AG08395 (cell line): ENCODE measurements at regions not wholly inside any gene's neighbourhood (a gene's known extent, or its start where the extent isn't known, plus 50 kb on each side); places are given as distances from the start of the nearest gene placed in this dataset.
"Not testable (repeated sequence)": the region's sequence is repeated elsewhere in the genome, so short reads cannot be mapped to it uniquely, and the experiment has no call there.

Experiments used
- DNase-seq: peaks from one replicate; pipeline ENCODE4 v3.0.0; 2012; ENCODE audit warnings: mixed read lengths, low spot score

GRCh38 chr5:172548981-172549687, 91.9 kb upstream of the NEURL1B start:
- DNase-seq: no peak

- no peak for DNase-seq
These were observed 92.7 kb upstream of the NEURL1B start for GRCh38 chr5:172548311-172548731.

DNA sequence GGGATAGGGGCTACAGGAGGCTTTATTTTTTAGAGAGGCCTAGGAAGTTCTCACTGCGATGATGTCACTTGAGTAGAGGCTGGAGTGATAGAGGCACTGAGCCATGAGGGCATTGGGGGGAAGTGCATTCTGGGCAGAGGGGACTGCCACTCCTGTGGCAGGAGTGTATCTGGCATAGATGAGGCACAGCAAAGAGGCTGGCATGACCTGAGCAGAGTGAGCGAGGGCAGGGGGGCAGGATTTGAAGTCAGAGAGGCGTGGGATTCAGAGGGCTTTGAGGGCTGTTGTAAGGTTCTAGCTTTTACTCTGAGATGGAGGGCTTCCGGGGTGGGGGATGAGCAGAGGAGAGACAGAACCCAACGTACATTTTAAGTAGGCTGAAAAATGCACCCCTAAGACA, 91.9 kb upstream of the SH3PXD2B start:
- DNase-seq: no peak

GRCh38 chr5:172545291-172545801, 91.0 kb upstream of the SH3PXD2B start:
- no peak for DNase-seq

- DNase-seq: no peak
These were observed 90.2 kb upstream of the SH3PXD2B start for GRCh38 chr5:172544371-172545095.

- DNase-seq: no peak
These were observed 89.4 kb upstream of the SH3PXD2B start for GRCh38 chr5:172543484-172544298.

- no peak for DNase-seq
These were observed 88.4 kb upstream of the SH3PXD2B start for GRCh38 chr5:172542651-172543131.

DNA sequence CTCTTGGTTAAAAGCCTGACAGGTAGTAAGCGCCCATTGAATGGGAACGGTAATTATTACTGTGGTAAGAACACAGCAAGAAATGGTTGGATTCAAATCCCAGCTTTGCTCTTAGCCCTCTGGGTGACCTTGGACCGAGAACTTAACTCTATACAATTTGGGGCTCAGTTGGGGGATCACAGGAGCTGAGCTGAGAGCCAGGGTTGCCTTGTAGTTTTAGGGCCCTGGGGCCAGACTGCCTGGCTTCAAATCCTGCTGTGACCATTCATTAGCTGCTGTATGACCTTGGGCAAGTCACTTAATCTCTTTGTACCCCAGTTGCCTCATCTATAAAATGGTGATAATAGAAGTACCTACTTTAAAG, 87.4 kb upstream of the SH3PXD2B start:
- no peak for DNase-seq

GRCh38 chr5:172541099-172541772, 86.9 kb upstream of the SH3PXD2B start:
- DNase-seq: no peak

- no peak for DNase-seq
These were observed 86.0 kb upstream of the SH3PXD2B start for GRCh38 chr5:172540099-172540870.

DNA sequence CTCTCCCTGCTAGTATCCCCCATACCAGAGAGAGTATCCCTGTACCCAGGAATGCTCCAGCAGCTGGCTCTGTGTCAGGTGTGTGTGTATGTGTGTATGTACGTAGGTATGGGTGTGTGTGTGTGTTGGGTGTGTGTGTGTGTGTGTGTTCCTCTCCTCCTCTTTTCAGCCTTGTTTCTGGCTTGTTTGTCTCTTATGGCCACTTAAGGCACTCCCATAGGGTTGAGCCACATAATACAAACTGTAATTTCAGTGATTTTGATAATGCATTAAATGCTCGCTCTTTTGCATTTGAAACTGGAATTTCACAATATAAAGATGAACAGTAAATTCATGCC, 80.8 kb upstream of the SH3PXD2B start:
- no peak for DNase-seq

DNA sequence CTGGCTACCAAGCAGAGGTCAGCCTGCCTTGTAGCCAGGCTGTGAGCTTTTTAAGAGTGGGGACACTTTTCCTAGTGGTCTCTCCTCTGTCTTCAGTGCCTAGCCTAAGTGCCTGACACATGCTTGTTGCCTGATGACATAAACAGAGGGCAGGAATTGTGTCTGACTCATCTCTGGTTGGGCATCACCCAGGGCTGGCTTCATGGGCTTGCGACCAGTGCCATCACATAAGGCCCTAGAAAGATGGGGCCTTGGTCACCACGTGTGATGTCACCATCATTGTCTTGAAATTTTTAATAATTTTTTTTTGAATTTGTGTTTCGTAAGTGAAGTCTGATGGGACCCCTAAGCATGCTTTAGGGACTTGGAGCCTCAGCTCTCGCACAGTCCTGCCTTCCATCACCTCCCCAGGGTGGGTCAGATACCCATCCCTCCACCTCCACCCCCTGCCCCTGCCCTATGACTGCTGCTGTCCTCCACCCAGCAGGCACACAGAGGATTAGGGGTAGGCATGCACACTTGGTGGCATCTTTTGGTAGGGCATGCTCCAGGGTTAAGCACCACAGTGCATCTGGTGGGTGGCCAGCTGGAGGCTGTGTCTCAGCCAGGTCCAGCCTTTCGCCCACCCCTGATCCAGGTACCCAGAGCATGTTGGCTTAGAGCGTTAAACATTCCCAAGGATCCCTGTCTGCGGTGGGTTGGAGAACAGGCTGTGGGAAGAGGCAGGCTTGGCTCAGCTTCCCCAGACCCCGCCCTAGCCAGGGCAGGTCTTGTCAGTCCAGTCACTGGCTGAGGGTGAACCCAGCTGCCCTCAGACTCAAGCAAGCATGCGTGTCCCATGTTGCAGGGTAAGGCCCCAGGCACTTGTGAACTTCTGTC, 80.1 kb upstream of the SH3PXD2B start:
- peak; percentile 27 for DNase-seq

GRCh38 chr5:172533399-172534228, 79.3 kb upstream of the SH3PXD2B start:
- DNase-seq: no peak

DNA sequence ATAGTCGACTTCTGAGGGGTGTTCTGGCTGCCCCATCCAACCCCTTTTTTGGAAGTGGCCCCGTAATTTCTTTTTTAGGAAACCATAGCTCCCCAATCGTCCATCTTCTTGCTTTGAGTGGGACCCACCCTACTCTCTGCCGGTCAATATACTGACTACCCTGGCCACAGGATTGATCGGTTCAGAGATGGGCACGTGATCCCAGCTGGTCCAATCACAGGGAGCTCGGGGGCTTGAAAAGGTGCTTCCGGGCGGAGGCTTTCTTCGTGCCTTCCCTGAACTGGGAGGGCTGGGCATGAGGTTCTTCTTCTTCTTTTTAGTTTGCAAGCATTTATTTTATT, 78.7 kb upstream of the SH3PXD2B start:
- DNase-seq: no peak

DNA sequence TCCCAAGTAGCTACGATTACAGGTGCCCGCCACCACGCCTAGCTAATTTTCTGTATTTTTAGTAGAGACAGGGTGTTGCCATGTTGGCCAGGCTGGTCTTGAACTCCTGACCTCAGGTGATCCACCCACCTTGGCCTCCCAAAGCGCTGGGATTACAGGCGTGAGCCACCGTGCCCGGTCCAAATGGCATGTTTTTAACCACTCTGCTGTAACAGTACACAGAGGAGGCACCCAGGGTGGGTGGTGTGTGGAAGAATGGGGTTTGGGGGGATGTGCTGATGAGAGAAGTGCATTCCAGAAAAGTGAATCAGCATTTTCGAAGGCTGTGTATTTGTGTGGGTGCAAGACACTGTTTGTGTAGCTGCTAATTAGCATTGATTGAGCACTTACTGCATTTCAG, 78.1 kb upstream of the SH3PXD2B start:
- not testable (repeated sequence) for DNase-seq

DNA sequence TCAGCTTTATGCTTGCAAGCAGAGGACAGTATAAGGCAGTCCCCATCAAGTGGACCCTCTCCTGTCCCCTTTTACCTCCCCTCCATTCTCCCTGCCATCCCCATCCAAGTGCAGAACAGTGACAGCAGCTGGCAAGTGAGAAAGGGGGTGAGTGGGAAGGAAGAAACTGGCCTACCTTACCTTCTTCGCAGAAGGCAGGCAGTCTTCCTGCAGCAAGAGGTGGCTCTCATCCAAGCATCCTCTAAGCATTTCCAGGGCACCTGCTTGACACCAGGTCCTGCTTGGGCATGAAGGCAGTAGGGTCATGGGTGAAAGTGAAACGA, 77.3 kb upstream of the SH3PXD2B start:
- no peak for DNase-seq

GRCh38 chr5:172530878-172531703, 76.8 kb upstream of the SH3PXD2B start:
- DNase-seq: no peak

GRCh38 chr5:172530406-172530805, 76.1 kb upstream of the SH3PXD2B start:
- no peak for DNase-seq

GRCh38 chr5:172529896-172530295, 75.6 kb upstream of the SH3PXD2B start:
- no peak for DNase-seq
